ENCODE measurements at regions not wholly inside any gene's neighbourhood (a gene's known extent, or its start where the extent isn't known, plus 50 kb on each side); places are given as distances from the start of the nearest gene placed in this dataset.
"Not testable (repeated sequence)": the region's sequence is repeated elsewhere in the genome, so short reads cannot be mapped to it uniquely, and the experiment has no call there.

GRCh38 chr6:85058806-85059205 lies 294.4 kb upstream of the TBX18 start:
- DNase-seq (ENCODE audit: low spot score in 2 of 2), result no peak
- H3K4me1 ChIP-seq, result no peaks in the 10 kb centered on the region
- no peak overlapping the region for H3K27ac ChIP-seq
- H3K36me3 ChIP-seq, result no peaks in the 10 kb centered on the region
- no peak overlapping the region for H3K4me3 ChIP-seq
- TF ChIP-seq CTCF (IDR thresholded peaks at IDR 0.05) (no peak), POLR2A (IDR thresholded peaks at IDR 0.05) (no peak), EP300 (IDR thresholded peaks at IDR 0.05) (no peak)
- WGBS, 2 donors, result 44 to 53% methylated on average over 2 of the region's 2 CpGs
- H3K9me3 ChIP-seq, result no peaks in the 10 kb centered on the region
- no peaks in the 10 kb centered on the region for H3K27me3 ChIP-seq

- Histone ChIP-seq H3K27me3 (no peaks in the 10 kb centered on the region), H3K4me3 (no peak overlapping the region), H3K9me3 (no peaks in the 10 kb centered on the region), H3K27ac (no peak overlapping the region), H3K36me3 (no peaks in the 10 kb centered on the region), H3K4me1 (no peaks in the 10 kb centered on the region)
- DNase-seq (ENCODE audit: low spot score in 2 of 2), result no peak
- TF ChIP-seq EP300 (IDR thresholded peaks at IDR 0.05) (no peak), CTCF (IDR thresholded peaks at IDR 0.05) (no peak), POLR2A (IDR thresholded peaks at IDR 0.05) (no peak)
These were observed 285.8 kb upstream of the TBX18 start for GRCh38 chr6:85050149-85050548.

- no peak for DNase-seq (ENCODE audit: low spot score in 2 of 2)
- no peaks in the 10 kb centered on the region for H3K27me3 ChIP-seq
- no peak overlapping the region for H3K4me3 ChIP-seq
- H3K4me1 ChIP-seq, result no peaks in the 10 kb centered on the region
- H3K36me3 ChIP-seq, result no peaks in the 10 kb centered on the region
- no peak overlapping the region for H3K27ac ChIP-seq
- no peak for TF ChIP-seq EP300 (IDR thresholded peaks at IDR 0.05)
- no peak for TF ChIP-seq CTCF (IDR thresholded peaks at IDR 0.05)
- TF ChIP-seq POLR2A (IDR thresholded peaks at IDR 0.05), result no peak
- WGBS, 2 donors, result 92% methylated on average over 2 of the region's 2 CpGs
- no peaks in the 10 kb centered on the region for H3K9me3 ChIP-seq
These were observed 284.9 kb upstream of the TBX18 start for GRCh38 chr6:85049282-85049681.

DNA sequence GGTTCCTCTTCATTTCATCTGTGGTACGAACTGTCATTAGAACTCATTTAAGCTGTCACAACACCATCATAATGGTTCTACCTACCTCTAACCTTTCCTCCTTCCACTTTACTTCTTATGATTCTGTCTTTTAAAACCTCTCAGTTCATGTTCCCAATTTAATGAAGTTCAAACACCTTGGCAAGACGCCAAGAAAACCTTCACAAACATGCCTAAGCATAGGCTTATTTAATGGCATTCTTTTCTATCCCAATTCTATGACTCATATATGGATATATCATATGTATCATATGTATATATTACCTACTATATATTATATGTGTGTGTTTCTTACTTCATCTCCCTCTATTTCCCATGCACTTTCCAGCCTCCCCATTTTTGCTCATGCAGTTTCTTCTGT lies 283.4 kb upstream of the TBX18 start:
- no peaks in the 10 kb centered on the region for H3K27me3 ChIP-seq
- H3K4me3 ChIP-seq, result no peak overlapping the region
- no peaks in the 10 kb centered on the region for H3K9me3 ChIP-seq
- H3K27ac ChIP-seq, result no peak overlapping the region
- H3K36me3 ChIP-seq, result no peaks in the 10 kb centered on the region
- TF ChIP-seq CTCF (IDR thresholded peaks at IDR 0.05) (no peak), EP300 (IDR thresholded peaks at IDR 0.05) (no peak), POLR2A (IDR thresholded peaks at IDR 0.05) (no peak)
- WGBS, 2 donors, result 63 to 68% methylated on average over 2 of the region's 2 CpGs
- no peak for DNase-seq (ENCODE audit: low spot score in 2 of 2)
- no peaks in the 10 kb centered on the region for H3K4me1 ChIP-seq

DNA sequence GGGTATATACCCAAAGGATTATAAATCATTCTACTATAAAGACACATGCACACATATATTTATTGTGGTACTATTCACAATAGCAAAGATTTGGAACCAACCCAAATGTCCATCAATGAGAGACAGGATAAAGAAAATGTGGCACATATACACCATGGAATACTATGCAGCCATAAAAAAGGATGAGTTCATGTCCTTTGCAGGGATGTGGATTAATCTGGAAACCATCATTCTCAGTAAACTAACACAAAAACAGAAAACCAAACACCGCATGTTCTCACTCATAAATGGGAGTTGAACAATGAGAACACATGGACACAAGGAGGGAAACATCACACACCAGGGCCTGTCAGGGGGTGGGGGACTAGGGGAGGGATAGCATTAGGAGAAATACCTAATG lies 281.4 kb upstream of the TBX18 start:
- not testable (repeated sequence) for H3K27ac ChIP-seq; DNase-seq (ENCODE audit: low spot score in 2 of 2); H3K9me3 ChIP-seq; H3K4me1 ChIP-seq; H3K4me3 ChIP-seq; H3K36me3 ChIP-seq; H3K27me3 ChIP-seq
- WGBS, 2 donors, result 88 to 100% methylated on average over 1 of the region's 1 CpG

GRCh38 chr6:85044361-85044760 lies 280.0 kb upstream of the TBX18 start:
- Histone ChIP-seq H3K9me3 (no peaks in the 10 kb centered on the region), H3K36me3 (no peaks in the 10 kb centered on the region), H3K4me1 (no peaks in the 10 kb centered on the region), H3K4me3 (no peak overlapping the region), H3K27me3 (no peaks in the 10 kb centered on the region), H3K27ac (no peak overlapping the region)
- 42 to 47% methylated on average over 2 of the region's 2 CpGs for WGBS, 2 donors
- TF ChIP-seq CTCF (IDR thresholded peaks at IDR 0.05), result no peak
- TF ChIP-seq POLR2A (IDR thresholded peaks at IDR 0.05), result no peak
- no peak for TF ChIP-seq EP300 (IDR thresholded peaks at IDR 0.05)
- DNase-seq (ENCODE audit: low spot score in 2 of 2), result no peak
